Neuron (in vitro differentiated cells): ENCODE measurements at regions not wholly inside any gene's neighbourhood (a gene's known extent, or its start where the extent isn't known, plus 50 kb on each side); places are given as distances from the start of the nearest gene placed in this dataset.

Experiments
- H2AFZ ChIP-seq: one replicate; pipeline ENCODE4 v1.6.1; 2013; ENCODE audit warnings: low read depth, mild to moderate bottlenecking, inconsistent platforms, low read length, moderate library complexity
- H3K27me3 ChIP-seq: one replicate; pipeline ENCODE4 v1.6.1; 2013; ENCODE audit warnings: low read length; ENCODE audit not compliant: insufficient read depth
- H3K36me3 ChIP-seq: one replicate; pipeline ENCODE4 v1.6.1; 2013; ENCODE audit warnings: low read length; ENCODE audit not compliant: insufficient read depth
- H3K4me1 ChIP-seq: one replicate; pipeline ENCODE4 v1.6.1; 2013; ENCODE audit warnings: low read length; ENCODE audit not compliant: insufficient read depth
- H3K4me3 ChIP-seq: 2 replicates; pipeline ENCODE4 v1.5.1; 2013; ENCODE audit warnings: mild to moderate bottlenecking, low read length, moderate library complexity
- H3K9me3 ChIP-seq: one replicate; pipeline ENCODE4 v1.6.1; 2013; ENCODE audit warnings: low read length

GRCh38 chr16:63983401-63983800, 1138.5 kb downstream of the CDH11 start:
- H3K9me3 ChIP-seq, result no peaks in the 10 kb centered on the region
- H3K27me3 ChIP-seq, result no peaks in the 10 kb centered on the region
- no peak overlapping the region for H2AFZ ChIP-seq
- H3K36me3 ChIP-seq, result no peaks in the 10 kb centered on the region
- H3K4me3 ChIP-seq, result no peak overlapping the region
- peaks cover 34% of the 10 kb centered on the region for H3K4me1 ChIP-seq

GRCh38 chr16:63982741-63983140, 1139.1 kb downstream of the CDH11 start:
- H3K4me1 ChIP-seq, result peaks cover 34% of the 10 kb centered on the region
- H3K9me3 ChIP-seq, result no peaks in the 10 kb centered on the region
- no peaks in the 10 kb centered on the region for H3K36me3 ChIP-seq
- H3K4me3 ChIP-seq, result no peak overlapping the region
- H3K27me3 ChIP-seq, result no peaks in the 10 kb centered on the region
- peak overlapping the region; percentile 8 for H2AFZ ChIP-seq

- peaks cover 34% of the 10 kb centered on the region for H3K4me1 ChIP-seq
- H3K4me3 ChIP-seq, result no peak overlapping the region
- H2AFZ ChIP-seq, result peak overlapping the region; percentile 8
- H3K36me3 ChIP-seq, result no peaks in the 10 kb centered on the region
- no peaks in the 10 kb centered on the region for H3K27me3 ChIP-seq
- H3K9me3 ChIP-seq, result no peaks in the 10 kb centered on the region
Observed at GRCh38 chr16:63982110-63982509, 1139.8 kb downstream of the CDH11 start.

GRCh38 chr16:63981639-63982038, 1140.2 kb downstream of the CDH11 start:
- Histone ChIP-seq H3K4me1 (peaks cover 34% of the 10 kb centered on the region), H3K27me3 (no peaks in the 10 kb centered on the region), H3K36me3 (no peaks in the 10 kb centered on the region), H2AFZ (no peak overlapping the region), H3K9me3 (no peaks in the 10 kb centered on the region), H3K4me3 (peak overlapping the region; percentile 1)

GRCh38 chr16:63980763-63981162, 1141.1 kb downstream of the CDH11 start:
- H3K4me1 ChIP-seq, result peaks cover 34% of the 10 kb centered on the region
- H3K36me3 ChIP-seq, result no peaks in the 10 kb centered on the region
- no peaks in the 10 kb centered on the region for H3K9me3 ChIP-seq
- no peaks in the 10 kb centered on the region for H3K27me3 ChIP-seq
- no peak overlapping the region for H3K4me3 ChIP-seq
- H2AFZ ChIP-seq, result peak overlapping the region; percentile 39

- Histone ChIP-seq H3K9me3 (no peaks in the 10 kb centered on the region), H3K4me3 (no peak overlapping the region), H3K4me1 (peaks cover 31% of the 10 kb centered on the region), H3K36me3 (no peaks in the 10 kb centered on the region), H3K27me3 (no peaks in the 10 kb centered on the region), H2AFZ (no peak overlapping the region)
Observed at GRCh38 chr16:63978240-63978639, 1143.6 kb downstream of the CDH11 start.

GRCh38 chr16:63976345-63976744, 1145.5 kb downstream of the CDH11 start:
- Histone ChIP-seq H3K4me1 (peaks cover 15% of the 10 kb centered on the region), H3K36me3 (no peaks in the 10 kb centered on the region), H3K4me3 (no peak overlapping the region), H3K27me3 (no peaks in the 10 kb centered on the region), H2AFZ (no peak overlapping the region), H3K9me3 (no peaks in the 10 kb centered on the region)

- no peaks in the 10 kb centered on the region for H3K36me3 ChIP-seq
- no peak overlapping the region for H2AFZ ChIP-seq
- no peak overlapping the region for H3K4me3 ChIP-seq
- H3K27me3 ChIP-seq, result no peaks in the 10 kb centered on the region
- peaks cover 8% of the 10 kb centered on the region for H3K4me1 ChIP-seq
- no peaks in the 10 kb centered on the region for H3K9me3 ChIP-seq
Observed at GRCh38 chr16:63975669-63976068, 1146.2 kb downstream of the CDH11 start.

- Histone ChIP-seq H2AFZ (no peak overlapping the region), H3K36me3 (no peaks in the 10 kb centered on the region), H3K27me3 (no peaks in the 10 kb centered on the region), H3K4me1 (no peaks in the 10 kb centered on the region), H3K4me3 (no peak overlapping the region), H3K9me3 (no peaks in the 10 kb centered on the region)
Observed at GRCh38 chr16:63967966-63968365, 1153.9 kb downstream of the CDH11 start.

- H2AFZ ChIP-seq, result no peak overlapping the region
- no peak overlapping the region for H3K4me3 ChIP-seq
- no peaks in the 10 kb centered on the region for H3K27me3 ChIP-seq
- no peaks in the 10 kb centered on the region for H3K9me3 ChIP-seq
- H3K36me3 ChIP-seq, result no peaks in the 10 kb centered on the region
- no peaks in the 10 kb centered on the region for H3K4me1 ChIP-seq
Observed at GRCh38 chr16:63960321-63960720, 1161.5 kb downstream of the CDH11 start.

GRCh38 chr16:63947022-63947421, 1174.8 kb downstream of the CDH11 start:
- no peaks in the 10 kb centered on the region for H3K9me3 ChIP-seq
- no peak overlapping the region for H2AFZ ChIP-seq
- H3K36me3 ChIP-seq, result no peaks in the 10 kb centered on the region
- H3K27me3 ChIP-seq, result no peaks in the 10 kb centered on the region
- H3K4me3 ChIP-seq, result no peak overlapping the region
- no peaks in the 10 kb centered on the region for H3K4me1 ChIP-seq

- no peaks in the 10 kb centered on the region for H3K27me3 ChIP-seq
- no peaks in the 10 kb centered on the region for H3K9me3 ChIP-seq
- H2AFZ ChIP-seq, result no peak overlapping the region
- H3K36me3 ChIP-seq, result no peaks in the 10 kb centered on the region
- no peaks in the 10 kb centered on the region for H3K4me1 ChIP-seq
- H3K4me3 ChIP-seq, result no peak overlapping the region
Observed at GRCh38 chr16:63945806-63946205, 1176.1 kb downstream of the CDH11 start.

- Histone ChIP-seq H3K4me1 (no peaks in the 10 kb centered on the region), H2AFZ (no peak overlapping the region), H3K9me3 (no peaks in the 10 kb centered on the region), H3K36me3 (no peaks in the 10 kb centered on the region), H3K27me3 (no peaks in the 10 kb centered on the region), H3K4me3 (no peak overlapping the region)
Observed at GRCh38 chr16:63943566-63943965, 1178.3 kb downstream of the CDH11 start.

GRCh38 chr16:63938661-63939060, 1183.2 kb downstream of the CDH11 start:
- Histone ChIP-seq H3K4me1 (no peaks in the 10 kb centered on the region), H3K27me3 (no peaks in the 10 kb centered on the region), H3K4me3 (no peak overlapping the region)

More at GRCh38 chr16:63938661-63939060, 1183.2 kb downstream of the CDH11 start:
- no peak overlapping the region for H2AFZ ChIP-seq
- no peaks in the 10 kb centered on the region for H3K9me3 ChIP-seq
- no peaks in the 10 kb centered on the region for H3K36me3 ChIP-seq
